GM12878 (cell line): ENCODE measurements at regions not wholly inside any gene's neighbourhood (a gene's known extent, or its start where the extent isn't known, plus 50 kb on each side); places are given as distances from the start of the nearest gene placed in this dataset.

Experiments used
- ATAC-seq: fragments of 200-7000 bp; cut with Tn5 transposase; 3 replicates; pipeline ENCODE4 v1.9.1; 2020; ENCODE audit warnings: mild to moderate bottlenecking, moderate library complexity
- BruUV-seq: library from RNA; stranded (reverse); fragments of 400-500 nt; replicated peaks from 2 replicates; lab custom pipeline; 2021; lab: Mats Ljungman, UMichigan
- CTCF ChIA-PET: fragments of 300-600 bp; sonication (Branson Sonifier 250); formaldehyde crosslinking; extraction: SDS; loops from one replicate; lab custom pipeline; 2021; ENCODE audit warnings: inconsistent platforms; lab: Yijun Ruan, JAX
- POLR2A ChIA-PET: fragments of 350-600 bp; formaldehyde crosslinking; extraction: SDS; loops from one replicate; lab custom pipeline; 2021; ENCODE audit warnings: inconsistent platforms; lab: Charles Lee
- RAD21 ChIA-PET: fragments of 300-600 bp; sonication (Branson Sonifier 250); formaldehyde crosslinking; loops from one replicate; lab custom pipeline; 2023; ENCODE audit warnings: antibody characterized with exemption; ENCODE audit not compliant: unreplicated experiment; lab: Charles Lee
- SMC1A ChIA-PET: fragments of 300-600 bp; sonication (Branson Sonifier 250); formaldehyde crosslinking; loops from one replicate; lab custom pipeline; 2023; ENCODE audit not compliant: unreplicated experiment, uncharacterized antibody; lab: Charles Lee
- DNase-seq: peaks from one replicate; pipeline ENCODE4 v3.0.0-alpha.2; 2011; ENCODE audit warnings: low read depth, low spot score
- FAIRE-seq: peaks from 3 replicates; lab custom pipeline; 2011; peaks lifted over from hg19 to GRCh38; lab: Jason Lieb, UNC
- H2AFZ ChIP-seq: 2 replicates; pipeline ENCODE4 v1.6.0; 2011; ENCODE audit warnings: low read depth, low read length, control low read depth; ENCODE audit not compliant: control insufficient read depth
- H3K27ac ChIP-seq: 2 replicates; pipeline ENCODE4 v1.5.1; 2011; ENCODE audit warnings: control low read depth; ENCODE audit not compliant: control insufficient read depth, insufficient read depth
- H3K27me3 ChIP-seq, 2 experiments: replicated peaks in 1 of 2; 2 replicates each; pipeline versions ENCODE4 v1.6.0 to v1.6.1; 2011; ENCODE audit warnings: low read length in 1 of 2; ENCODE audit not compliant: control insufficient read depth in 2 of 2, insufficient read depth in 2 of 2
- H3K36me3 ChIP-seq, 2 experiments: 2 replicates each; pipeline ENCODE4 v1.5.1; 2011; ENCODE audit warnings: low read length in 1 of 2; ENCODE audit not compliant: control insufficient read depth in 2 of 2, insufficient read depth in 2 of 2
- H3K4me1 ChIP-seq: 2 replicates; pipeline ENCODE4 v1.6.1; 2011; ENCODE audit warnings: mild to moderate bottlenecking, low read length, moderate library complexity, mixed read lengths; ENCODE audit not compliant: control insufficient read depth, insufficient read depth
- H3K4me2 ChIP-seq: 2 replicates; pipeline ENCODE4 v1.6.0; 2011; ENCODE audit warnings: control low read depth; ENCODE audit not compliant: control insufficient read depth, insufficient read depth
- H3K4me3 ChIP-seq: fragments of 200-600 bp; sonication (generic); 2 replicates; pipeline ENCODE4 v1.5.1; 2016
- H3K79me2 ChIP-seq: 2 replicates; pipeline ENCODE4 v1.6.0; 2011; ENCODE audit warnings: low read length; ENCODE audit not compliant: control insufficient read depth, insufficient read depth
- H3K9ac ChIP-seq: 2 replicates; pipeline ENCODE4 v1.8.0; 2011; ENCODE audit warnings: low read length, control low read depth, mixed read lengths; ENCODE audit not compliant: control insufficient read depth, insufficient read depth
- H3K9me3 ChIP-seq: replicated peaks from 3 replicates; pipeline ENCODE4 v1.5.1; 2011; ENCODE audit warnings: mild to moderate bottlenecking, low read length; ENCODE audit not compliant: control insufficient read depth, insufficient read depth
- H4K20me1 ChIP-seq: 2 replicates; pipeline ENCODE4 v1.6.0; 2011; ENCODE audit not compliant: control insufficient read depth, insufficient read depth
- EP300 ChIP-seq, 2 experiments: fragments of 150-350 bp in 1 of 2; IDR thresholded peaks; 2 replicates each; pipeline ENCODE4 v1.6.1; 2011 to 2012; ENCODE audit warnings: low read depth in 2 of 2, low read length in 2 of 2, borderline replicate concordance in 1 of 2, improper control_type of control experiment in 1 of 2, inconsistent platforms in 1 of 2; ENCODE audit not compliant: control insufficient read depth in 1 of 2
- LARP7 ChIP-seq: fragments of 450-650 bp; IDR thresholded peaks from 2 replicates; pipeline ENCODE4 v1.6.1; 2017; ENCODE audit warnings: mild to moderate bottlenecking
- NBN ChIP-seq: fragments of 450-650 bp; IDR thresholded peaks from 2 replicates; pipeline ENCODE4 v1.6.1; 2016
- RFX5 ChIP-seq: IDR thresholded peaks from 2 replicates; pipeline ENCODE4 v1.6.1; 2011; ENCODE audit warnings: low read depth, low read length, improper control_type of control experiment
- SMARCA5 ChIP-seq: fragments of 450-650 bp; IDR thresholded peaks from 2 replicates; pipeline ENCODE4 v1.6.1; 2017; ENCODE audit warnings: mild to moderate bottlenecking
- SREBF2 ChIP-seq: IDR thresholded peaks from 2 replicates; pipeline ENCODE4 v1.6.1; 2012; ENCODE audit warnings: mild to moderate bottlenecking, low read length
- ZNF24 ChIP-seq: fragments of 450-650 bp; IDR thresholded peaks from 2 replicates; pipeline ENCODE4 v1.6.1; 2017; ENCODE audit warnings: antibody characterized with exemption, mild to moderate bottlenecking
- WGBS: methylation state at CpG from one replicate; pipeline ENCODE4 v1.1.6; 2016; ENCODE audit warnings: low lambda C conversion rate; ENCODE audit not compliant: insufficient replicate concordance, insufficient coverage; ENCODE audit errors: missing lambda C conversion rate; 5-methylcytosine and 5-hydroxymethylcytosine counted together
- in situ Hi-C: fragments of 300-500 bp; cut with MboI; formaldehyde crosslinking; loops from 9 replicates; pipeline ENCODE4 v1.14.3; 2018; ENCODE audit warnings: mixed read lengths
- intact Hi-C: fragments of 100-400 bp; cut with micrococcal nuclease; formaldehyde crosslinking; loops from one replicate; pipeline ENCODE4 v1.14.2; 2022; ENCODE audit not compliant: unreplicated experiment
- TF ChIP-seq, protein P1 (sequence below): fragments of 450-650 bp; formaldehyde crosslinking; IDR thresholded peaks from 2 replicates; pipeline ENCODE4 v1.5.0; 2022; ENCODE audit warnings: mild to moderate bottlenecking, missing genetic modification characterization
- TF ChIP-seq, protein P2 (sequence below): fragments of 450-650 bp; IDR thresholded peaks from 2 replicates; pipeline ENCODE4 v1.6.1; 2016; ENCODE audit warnings: mild to moderate bottlenecking

- no peak for TF ChIP-seq SREBF2
- peak; percentile 85 to 88; a peak in 2 of 4 replicates for TF ChIP-seq EP300 (IDR thresholded peaks at IDR 0.05; ENCODE audit: borderline replicate concordance in 1 of 2, control insufficient read depth in 1 of 2, low read depth in 2 of 2, low read length in 2 of 2)
- TF ChIP-seq NBN, result 0 out of 2 replicates have a peak, but pooled peaks have one; percentile 56
- peak; percentile 97 for TF ChIP-seq ZNF24
- no peak for TF ChIP-seq RFX5
- no peak for TF ChIP-seq LARP7
- TF ChIP-seq, protein P1, sequence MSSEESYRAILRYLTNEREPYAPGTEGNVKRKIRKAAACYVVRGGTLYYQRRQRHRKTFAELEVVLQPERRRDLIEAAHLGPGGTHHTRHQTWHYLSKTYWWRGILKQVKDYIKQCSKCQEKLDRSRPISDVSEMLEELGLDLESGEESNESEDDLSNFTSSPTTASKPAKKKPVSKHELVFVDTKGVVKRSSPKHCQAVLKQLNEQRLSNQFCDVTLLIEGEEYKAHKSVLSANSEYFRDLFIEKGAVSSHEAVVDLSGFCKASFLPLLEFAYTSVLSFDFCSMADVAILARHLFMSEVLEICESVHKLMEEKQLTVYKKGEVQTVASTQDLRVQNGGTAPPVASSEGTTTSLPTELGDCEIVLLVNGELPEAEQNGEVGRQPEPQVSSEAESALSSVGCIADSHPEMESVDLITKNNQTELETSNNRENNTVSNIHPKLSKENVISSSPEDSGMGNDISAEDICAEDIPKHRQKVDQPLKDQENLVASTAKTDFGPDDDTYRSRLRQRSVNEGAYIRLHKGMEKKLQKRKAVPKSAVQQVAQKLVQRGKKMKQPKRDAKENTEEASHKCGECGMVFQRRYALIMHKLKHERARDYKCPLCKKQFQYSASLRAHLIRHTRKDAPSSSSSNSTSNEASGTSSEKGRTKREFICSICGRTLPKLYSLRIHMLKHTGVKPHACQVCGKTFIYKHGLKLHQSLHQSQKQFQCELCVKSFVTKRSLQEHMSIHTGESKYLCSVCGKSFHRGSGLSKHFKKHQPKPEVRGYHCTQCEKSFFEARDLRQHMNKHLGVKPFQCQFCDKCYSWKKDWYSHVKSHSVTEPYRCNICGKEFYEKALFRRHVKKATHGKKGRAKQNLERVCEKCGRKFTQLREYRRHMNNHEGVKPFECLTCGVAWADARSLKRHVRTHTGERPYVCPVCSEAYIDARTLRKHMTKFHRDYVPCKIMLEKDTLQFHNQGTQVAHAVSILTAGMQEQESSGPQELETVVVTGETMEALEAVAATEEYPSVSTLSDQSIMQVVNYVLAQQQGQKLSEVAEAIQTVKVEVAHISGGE (CRISPR knock-in tag), result no peak
These were observed 275.4 kb upstream of the PFKP start (continued) for GRCh38 chr10:2791774-2792443.

- Histone ChIP-seq H3K27me3 (no peaks in the 10 kb centered on the region), H3K9me3 (no peaks in the 10 kb centered on the region), H4K20me1 (no peaks in the 10 kb centered on the region), H3K4me3 (no peak overlapping the region), H3K9ac (no peak overlapping the region), H3K79me2 (no peaks in the 10 kb centered on the region), H3K4me2 (no peak overlapping the region), H3K4me1 (no peaks in the 10 kb centered on the region), H2AFZ (no peak overlapping the region), H3K27ac (no peak overlapping the region), H3K36me3 (no peaks in the 10 kb centered on the region)
- ChIA-PET RAD21 (no interaction called here), CTCF (no interaction called here), SMC1A (no interaction called here), POLR2A (no interaction called here)
- DNase-seq (no peak), FAIRE-seq (no peak), ATAC-seq (peak; percentile 9; the same call in 1 of the 3 replicates)
- BruUV-seq, result no TSS peak
- intact Hi-C loops, result no loop called here
- WGBS, result 71% methylated on average over 15 of the region's 15 CpGs
- in situ Hi-C loops, result no loop called here
- TF ChIP-seq SMARCA5, result no peak
- TF ChIP-seq, protein P2, sequence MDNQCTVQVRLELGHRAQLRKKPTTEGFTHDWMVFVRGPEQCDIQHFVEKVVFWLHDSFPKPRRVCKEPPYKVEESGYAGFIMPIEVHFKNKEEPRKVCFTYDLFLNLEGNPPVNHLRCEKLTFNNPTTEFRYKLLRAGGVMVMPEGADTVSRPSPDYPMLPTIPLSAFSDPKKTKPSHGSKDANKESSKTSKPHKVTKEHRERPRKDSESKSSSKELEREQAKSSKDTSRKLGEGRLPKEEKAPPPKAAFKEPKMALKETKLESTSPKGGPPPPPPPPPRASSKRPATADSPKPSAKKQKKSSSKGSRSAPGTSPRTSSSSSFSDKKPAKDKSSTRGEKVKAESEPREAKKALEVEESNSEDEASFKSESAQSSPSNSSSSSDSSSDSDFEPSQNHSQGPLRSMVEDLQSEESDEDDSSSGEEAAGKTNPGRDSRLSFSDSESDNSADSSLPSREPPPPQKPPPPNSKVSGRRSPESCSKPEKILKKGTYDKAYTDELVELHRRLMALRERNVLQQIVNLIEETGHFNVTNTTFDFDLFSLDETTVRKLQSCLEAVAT, result no peak
These were observed 276.8 kb upstream of the PFKP start for GRCh38 chr10:2790396-2791188.
